GM21529 (cell line): ENCODE measurements at regions not wholly inside any gene's neighbourhood (a gene's known extent, or its start where the extent isn't known, plus 50 kb on each side); places are given as distances from the start of the nearest gene placed in this dataset.

Source experiments
- ATAC-seq: cut with Tn5 transposase; IDR thresholded peaks from one replicate; pipeline ENCODE4 v1.9.1; 2021; ENCODE audit not compliant: unreplicated experiment

- ATAC-seq, result no peak
These were observed 56.2 kb upstream of the PEX5L start for GRCh38 chr3:180092889-180093288.

GRCh38 chr3:180093535-180093934 lies 56.8 kb upstream of the PEX5L start:
- ATAC-seq, result no peak

DNA sequence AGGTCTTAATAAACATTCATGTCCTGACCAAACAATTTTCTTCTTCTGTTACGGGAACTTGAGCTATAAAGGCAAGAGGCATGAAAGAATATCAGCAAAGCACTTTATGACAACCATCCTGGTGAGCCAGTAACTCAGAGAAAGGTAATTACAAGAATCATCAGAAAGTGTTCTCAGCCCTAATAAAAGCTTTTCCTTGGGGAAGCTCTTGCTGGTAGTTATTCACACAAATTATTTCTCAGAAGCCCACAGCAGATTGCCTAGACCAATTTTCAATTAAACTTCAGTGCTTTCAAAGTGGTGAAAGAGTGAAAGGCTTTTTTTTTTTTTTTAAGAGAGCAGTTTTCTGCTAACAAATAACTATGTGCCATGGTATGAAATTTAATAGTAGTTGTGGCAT lies 60.9 kb upstream of the PEX5L start:
- ATAC-seq, result no peak

DNA sequence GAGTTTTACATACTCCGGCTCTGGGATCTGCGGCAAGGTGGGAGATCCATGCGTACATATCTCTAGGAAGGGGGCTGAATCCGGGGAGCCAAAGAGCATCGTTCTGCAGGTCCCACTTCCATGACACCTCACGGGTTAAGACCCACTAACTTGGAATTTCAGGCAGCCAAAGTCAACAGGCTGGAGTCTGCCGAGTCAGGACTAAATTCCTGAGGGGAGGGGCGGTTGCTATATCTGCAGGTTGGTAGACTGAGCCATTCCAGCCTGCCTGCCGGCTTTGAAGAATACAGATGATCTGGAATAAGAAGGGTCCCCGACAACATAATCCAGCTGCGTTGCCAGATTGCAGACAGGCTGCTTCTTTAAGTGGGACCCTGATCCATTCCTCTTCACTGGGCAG lies 65.4 kb upstream of the PEX5L start:
- no peak for ATAC-seq

- no peak for ATAC-seq
These were observed 65.9 kb upstream of the PEX5L start for GRCh38 chr3:180102604-180103003.

DNA sequence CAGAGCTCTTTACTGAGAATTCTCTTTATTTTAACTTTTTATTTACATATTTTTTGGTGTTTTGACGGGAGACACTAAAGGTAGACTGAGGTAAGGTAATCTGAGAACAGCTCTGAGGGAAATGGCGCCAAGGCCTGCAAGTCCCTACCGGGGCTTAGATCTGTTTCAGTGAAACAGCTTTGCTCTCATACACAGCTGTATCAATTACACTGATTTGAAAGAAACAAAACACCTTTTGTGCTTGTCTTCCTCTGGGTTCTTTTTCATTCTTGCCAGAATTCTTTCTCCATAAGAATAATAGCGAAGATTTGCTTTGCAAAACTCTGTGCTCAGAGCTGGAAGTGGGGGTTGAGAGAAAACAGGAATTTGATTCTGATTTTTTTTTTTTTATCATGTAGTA lies 79.5 kb upstream of the PEX5L start:
- ATAC-seq, result no peak

DNA sequence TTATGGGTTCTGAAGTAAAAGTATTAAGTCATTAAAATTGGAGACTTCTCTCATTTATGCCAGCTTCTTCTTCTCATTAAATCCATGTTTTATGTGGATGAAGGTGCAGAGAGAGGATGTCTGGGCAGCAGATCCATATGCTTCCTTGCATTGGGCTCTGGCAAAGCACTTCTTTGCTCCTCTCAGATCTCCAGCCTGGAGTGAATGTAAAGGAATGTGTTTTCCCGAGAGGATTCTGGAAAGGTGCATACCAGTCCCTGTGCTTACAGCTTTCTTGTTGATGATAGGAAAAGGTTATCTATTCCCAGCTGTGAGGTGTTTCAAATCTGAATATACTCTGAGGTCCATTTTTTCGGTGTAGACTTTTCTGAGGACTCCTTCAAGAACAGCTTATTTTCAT lies 79.9 kb upstream of the PEX5L start:
- no peak for ATAC-seq

DNA sequence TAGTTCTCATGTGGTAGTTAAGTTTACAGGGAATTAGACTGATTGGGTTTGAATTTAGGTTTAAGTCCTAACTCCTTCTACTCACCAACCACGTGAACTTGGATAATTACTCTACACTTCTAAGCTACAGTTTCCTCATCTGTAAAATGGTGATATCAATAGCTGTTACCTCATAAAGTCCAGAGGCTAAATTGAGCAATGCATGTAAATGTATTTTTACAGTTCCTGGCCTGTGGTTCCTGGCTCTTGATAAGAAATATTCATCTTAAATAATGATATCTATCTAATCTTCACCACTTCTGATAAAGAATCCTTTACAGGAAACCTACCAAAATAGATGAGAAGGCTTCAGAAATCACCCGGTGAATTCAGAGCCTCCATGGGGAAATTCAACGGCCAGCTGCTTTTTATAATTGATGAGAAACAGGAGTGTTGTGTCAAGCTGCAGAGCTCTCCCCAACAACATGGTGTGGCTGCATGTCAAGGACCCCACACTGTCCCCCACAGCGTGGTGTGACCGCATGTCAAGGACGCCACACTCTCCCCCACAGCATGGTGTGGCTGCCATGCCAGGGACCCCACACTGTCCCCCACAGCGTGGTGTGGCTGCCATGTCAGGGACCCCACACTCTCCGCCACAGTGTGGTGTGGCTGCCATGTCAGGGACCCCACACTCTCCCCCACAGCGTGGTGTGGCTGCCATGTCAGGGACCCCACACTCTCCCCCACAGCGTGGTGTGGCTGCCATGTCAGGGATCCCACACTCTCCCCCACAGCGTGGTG lies 80.8 kb upstream of the PEX5L start:
- no peak for ATAC-seq

- no peak for ATAC-seq
These were observed 82.8 kb upstream of the PEX5L start for GRCh38 chr3:180119567-180119966.

DNA sequence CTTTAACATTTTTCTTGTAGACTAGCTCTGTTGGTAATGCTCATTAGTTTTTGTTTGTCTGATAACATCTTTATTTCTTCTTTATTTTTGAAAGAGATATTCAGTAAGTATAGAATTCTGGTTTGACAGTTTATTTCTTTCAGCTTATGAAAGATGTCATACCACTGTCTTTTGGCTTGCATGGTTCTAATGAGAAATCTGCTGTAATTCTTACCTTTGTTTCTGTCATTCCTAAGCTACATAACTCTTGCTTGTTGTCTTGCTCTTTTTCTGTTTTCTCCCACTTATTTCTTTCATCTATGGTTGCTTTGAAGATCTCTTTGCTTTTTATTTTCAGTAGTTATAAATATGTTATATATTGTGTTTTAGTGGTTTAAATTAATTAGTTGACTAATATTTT lies 87.2 kb upstream of the PEX5L start:
- ATAC-seq, result no peak

- no peak for ATAC-seq
These were observed 94.4 kb upstream of the PEX5L start for GRCh38 chr3:180131169-180131568.

DNA sequence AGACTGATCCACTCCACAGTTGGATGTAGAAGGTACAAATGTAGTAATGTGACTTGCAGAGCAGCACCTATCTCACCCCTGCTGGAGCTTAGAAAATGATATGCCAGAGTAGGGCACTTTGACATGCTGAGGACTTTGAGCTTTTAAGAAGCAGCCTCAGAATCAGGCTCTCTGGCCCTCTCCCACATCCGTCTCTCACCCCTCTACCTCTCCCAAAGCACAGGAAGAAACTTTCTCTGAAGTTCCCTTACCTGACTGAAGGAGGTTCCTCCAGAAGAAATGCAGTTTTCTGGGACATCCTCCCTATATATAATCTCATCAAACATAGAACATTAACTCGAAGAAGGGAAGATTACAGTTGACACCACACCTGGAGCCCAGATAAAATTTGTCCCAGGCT lies 98.4 kb upstream of the PEX5L start:
- no peak for ATAC-seq

- ATAC-seq, result no peak
These were observed 102.1 kb upstream of the PEX5L start for GRCh38 chr3:180138871-180139270.

DNA sequence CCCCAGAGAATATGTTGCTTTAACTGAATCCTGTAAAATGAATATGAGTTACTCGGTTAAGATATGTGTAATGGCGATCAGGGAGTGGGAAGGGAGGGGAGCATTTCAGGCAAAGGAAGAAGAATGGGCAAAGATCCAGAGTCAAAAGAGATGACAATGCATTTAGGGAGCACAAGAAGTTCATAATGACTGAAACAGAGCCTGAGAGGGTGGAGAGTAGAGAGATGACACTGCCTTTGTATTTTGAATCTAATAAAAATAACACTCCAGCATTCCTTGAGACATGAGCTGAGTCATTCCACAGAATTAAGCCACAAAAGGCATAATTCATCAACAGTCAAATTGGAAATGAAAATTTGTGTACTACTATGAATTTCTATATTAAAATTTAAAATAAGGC lies 105.3 kb upstream of the PEX5L start:
- ATAC-seq, result no peak

DNA sequence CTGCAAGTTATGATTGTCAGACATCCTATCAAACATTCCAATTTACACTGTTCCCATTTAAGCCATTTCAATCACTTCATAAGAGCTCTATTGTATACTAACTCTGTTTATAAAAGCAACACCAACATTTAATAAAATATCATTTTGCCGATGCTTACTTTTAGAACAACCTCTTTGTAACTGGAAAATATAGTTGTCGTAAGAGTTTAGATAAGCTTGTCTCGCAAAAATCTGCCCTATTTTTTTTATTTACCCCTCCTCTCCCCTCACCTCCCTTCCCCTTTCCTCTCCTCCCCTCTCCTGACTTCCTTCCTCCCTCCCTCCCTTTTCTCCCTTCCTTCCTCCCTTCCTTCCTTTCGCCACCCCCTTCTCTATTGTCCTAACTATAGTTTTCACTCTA lies 105.7 kb upstream of the PEX5L start:
- no peak for ATAC-seq

- no peak for ATAC-seq
These were observed 125.0 kb upstream of the PEX5L start for GRCh38 chr3:180161770-180162169.

DNA sequence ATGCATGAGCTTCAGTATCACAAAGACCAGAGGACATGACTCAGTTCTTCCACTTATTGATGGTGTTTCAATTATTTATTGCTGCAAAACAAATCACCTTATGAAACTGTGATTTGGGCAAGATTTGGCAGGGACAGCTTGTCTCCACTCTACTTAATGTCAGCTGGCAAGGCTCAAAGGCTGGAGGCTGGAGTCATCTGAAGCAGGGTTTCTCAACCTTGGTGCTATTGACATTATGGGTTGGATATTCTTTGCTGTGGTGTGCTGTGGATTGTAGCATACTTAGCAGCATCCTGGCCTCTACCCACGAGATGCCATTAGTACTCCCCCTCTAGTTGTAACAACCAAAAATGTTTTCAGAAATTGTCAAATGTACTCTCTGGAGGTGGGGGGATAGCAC lies 138.8 kb upstream of the PEX5L start:
- no peak for ATAC-seq

- ATAC-seq, result no peak
These were observed 139.3 kb upstream of the PEX5L start for GRCh38 chr3:180176059-180176458.

- ATAC-seq, result no peak
These were observed 140.5 kb upstream of the PEX5L start for GRCh38 chr3:180177255-180177654.

- ATAC-seq, result no peak
These were observed 142.8 kb upstream of the PEX5L start for GRCh38 chr3:180179562-180179961.

DNA sequence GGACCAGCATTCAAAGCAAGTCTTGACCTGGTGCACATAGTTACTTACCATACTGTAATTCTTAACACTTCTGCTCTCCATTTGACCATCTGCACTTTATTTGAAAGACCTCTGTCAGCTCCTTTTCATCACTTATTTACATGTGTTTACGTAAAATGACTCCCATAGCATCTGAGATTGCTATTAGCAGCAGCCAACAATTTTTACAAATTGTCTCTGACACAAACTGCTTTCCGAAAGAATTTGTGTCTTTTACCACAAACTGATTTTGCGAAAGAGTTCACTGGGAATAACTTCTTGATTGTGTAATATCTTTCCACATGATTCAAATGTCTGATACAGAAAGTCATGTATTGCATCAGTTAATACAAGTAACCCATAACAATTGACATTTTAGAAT lies 144.1 kb upstream of the PEX5L start:
- ATAC-seq, result no peak

GRCh38 chr3:180181387-180181786 lies 144.7 kb upstream of the PEX5L start:
- ATAC-seq, result no peak

- ATAC-seq, result no peak
These were observed 146.6 kb upstream of the PEX5L start for GRCh38 chr3:180183346-180183745.
